Parathyroid adenoma (tissue), 2 donors: ENCODE measurements at regions not wholly inside any gene's neighbourhood (a gene's known extent, or its start where the extent isn't known, plus 50 kb on each side); places are given as distances from the start of the nearest gene placed in this dataset.

Experiments used
- H2AFZ ChIP-seq: fragments of 300-600 bp; sonication (generic); one replicate; pipeline ENCODE4 v1.7.0; 2017; ENCODE audit warnings: antibody characterized with exemption, mild to moderate bottlenecking
- H3K27ac ChIP-seq: fragments of 300-600 bp; sonication (generic); one replicate; pipeline ENCODE4 v1.7.0; 2017
- H3K27me3 ChIP-seq: fragments of 300-600 bp; sonication (generic); one replicate; pipeline ENCODE4 v1.7.0; 2017; ENCODE audit warnings: low read length; ENCODE audit not compliant: control insufficient read depth, insufficient read depth
- H3K36me3 ChIP-seq: fragments of 300-600 bp; sonication (generic); one replicate; pipeline ENCODE4 v1.7.0; 2017; ENCODE audit warnings: low read length; ENCODE audit not compliant: control insufficient read depth, insufficient read depth
- H3K4me1 ChIP-seq: fragments of 300-600 bp; sonication (generic); one replicate; pipeline ENCODE4 v1.7.0; 2017; ENCODE audit warnings: control low read depth
- H3K4me2 ChIP-seq: fragments of 300-600 bp; sonication (generic); one replicate; pipeline ENCODE4 v1.7.0; 2017; ENCODE audit warnings: low read length
- H3K4me3 ChIP-seq: fragments of 300-600 bp; sonication (generic); one replicate; pipeline ENCODE4 v1.7.0; 2017; ENCODE audit warnings: low read depth, low read length
- H3K79me2 ChIP-seq: fragments of 300-600 bp; sonication (generic); one replicate; pipeline ENCODE4 v1.7.0; 2017; ENCODE audit warnings: control low read depth
- H3K9ac ChIP-seq: fragments of 300-600 bp; sonication (generic); one replicate; pipeline ENCODE4 v1.7.0; 2017; ENCODE audit warnings: mild to moderate bottlenecking
- H3K9me3 ChIP-seq: fragments of 300-600 bp; sonication (generic); one replicate; pipeline ENCODE4 v1.7.0; 2017; ENCODE audit warnings: low read length; ENCODE audit not compliant: control insufficient read depth
- CTCF ChIP-seq: fragments of 300-600 bp; sonication (generic); IDR thresholded peaks from one replicate; pipeline ENCODE4 v1.7.0; 2017; ENCODE audit warnings: antibody characterized with exemption, mild to moderate bottlenecking
- donor health status: primary hyperparathyroidism.

- H3K4me1 ChIP-seq: no peaks in the 10 kb centered on the region
- no peak overlapping the region for H3K4me2 ChIP-seq
- no peaks in the 10 kb centered on the region for H3K9me3 ChIP-seq
- TF ChIP-seq CTCF: no peak
- H3K27me3 ChIP-seq: no peaks in the 10 kb centered on the region
- H3K79me2 ChIP-seq: no peaks in the 10 kb centered on the region
- no peak overlapping the region for H3K9ac ChIP-seq
- H3K36me3 ChIP-seq: no peaks in the 10 kb centered on the region
- H3K27ac ChIP-seq: no peak overlapping the region
- H2AFZ ChIP-seq: no peak overlapping the region
- H3K4me3 ChIP-seq: no peak overlapping the region
Measured at GRCh38 chr17:5870231-5870953, 199.8 kb upstream of the WSCD1 start.

GRCh38 chr17:5871666-5872065 is 198.5 kb upstream of the WSCD1 start:
- Histone ChIP-seq H3K79me2 (no peaks in the 10 kb centered on the region), H2AFZ (no peak overlapping the region), H3K9ac (no peak overlapping the region), H3K27me3 (no peaks in the 10 kb centered on the region), H3K4me2 (no peak overlapping the region), H3K36me3 (no peaks in the 10 kb centered on the region), H3K4me3 (no peak overlapping the region), H3K27ac (no peak overlapping the region), H3K9me3 (no peaks in the 10 kb centered on the region), H3K4me1 (no peaks in the 10 kb centered on the region)
- TF ChIP-seq CTCF: no peak

GRCh38 chr17:5872831-5873230 is 197.3 kb upstream of the WSCD1 start:
- no peaks in the 10 kb centered on the region for H3K4me1 ChIP-seq
- no peak overlapping the region for H2AFZ ChIP-seq
- H3K9me3 ChIP-seq: no peaks in the 10 kb centered on the region
- H3K4me3 ChIP-seq: no peak overlapping the region
- H3K79me2 ChIP-seq: no peaks in the 10 kb centered on the region
- H3K9ac ChIP-seq: no peak overlapping the region
- no peak overlapping the region for H3K4me2 ChIP-seq
- H3K36me3 ChIP-seq: no peaks in the 10 kb centered on the region
- no peaks in the 10 kb centered on the region for H3K27me3 ChIP-seq
- H3K27ac ChIP-seq: no peak overlapping the region
- no peak for TF ChIP-seq CTCF

GRCh38 chr17:5873781-5874180 is 196.4 kb upstream of the WSCD1 start:
- no peak for TF ChIP-seq CTCF
- H3K27ac ChIP-seq: no peak overlapping the region
- H3K79me2 ChIP-seq: no peaks in the 10 kb centered on the region

GRCh38 chr17:5874486-5874885 is 195.7 kb upstream of the WSCD1 start:
- Histone ChIP-seq H3K36me3 (no peaks in the 10 kb centered on the region), H3K27me3 (no peaks in the 10 kb centered on the region), H3K27ac (no peak overlapping the region), H3K9me3 (no peaks in the 10 kb centered on the region), H3K4me1 (no peaks in the 10 kb centered on the region), H3K4me3 (no peak overlapping the region), H3K79me2 (no peaks in the 10 kb centered on the region), H2AFZ (no peak overlapping the region), H3K9ac (no peak overlapping the region), H3K4me2 (no peak overlapping the region)
- TF ChIP-seq CTCF: no peak

More at GRCh38 chr17:5873781-5874180, 196.4 kb upstream of the WSCD1 start:
- H3K36me3 ChIP-seq: no peaks in the 10 kb centered on the region
- no peaks in the 10 kb centered on the region for H3K9me3 ChIP-seq
- H3K4me3 ChIP-seq: no peak overlapping the region
- no peak overlapping the region for H2AFZ ChIP-seq
- no peaks in the 10 kb centered on the region for H3K4me1 ChIP-seq
- no peaks in the 10 kb centered on the region for H3K27me3 ChIP-seq
- no peak overlapping the region for H3K4me2 ChIP-seq
- no peak overlapping the region for H3K9ac ChIP-seq
